Stomach (tissue), 4 donors: ENCODE measurements at regions not wholly inside any gene's neighbourhood (a gene's known extent, or its start where the extent isn't known, plus 50 kb on each side); places are given as distances from the start of the nearest gene placed in this dataset.

Experiments used
- EP300 ChIP-seq: sonication (generic); formaldehyde crosslinking; IDR thresholded peaks from one replicate; pipeline ENCODE4 v1.6.1; 2017; ENCODE audit warnings: antibody characterized with exemption
- POLR2A ChIP-seq, 4 donors: fragments of 450-650 bp; IDR thresholded peaks; one replicate each; pipeline ENCODE4 v1.6.1; 2016; ENCODE audit warnings: antibody characterized with exemption in 4 of 4, control low read depth in 2 of 4, mild to moderate bottlenecking in 1 of 4, moderate library complexity in 1 of 4
- POLR2AphosphoS5 ChIP-seq, 3 donors: sonication (generic); formaldehyde crosslinking; IDR thresholded peaks; one replicate each; pipeline ENCODE4 v1.6.1; 2016; ENCODE audit warnings: antibody characterized with exemption in 3 of 3
- TF ChIP-seq, protein P1 (sequence below), 7 experiments: fragments of 450-650 bp in 4 of 7; fragments of 200-600 bp in 3 of 7; sonication (generic) in 3 of 7; IDR thresholded peaks; one replicate each; pipeline ENCODE4 v1.5.1; 2016 to 2019; ENCODE audit warnings: antibody characterized with exemption in 7 of 7, control low read depth in 2 of 7, mild to moderate bottlenecking in 1 of 7

DNA sequence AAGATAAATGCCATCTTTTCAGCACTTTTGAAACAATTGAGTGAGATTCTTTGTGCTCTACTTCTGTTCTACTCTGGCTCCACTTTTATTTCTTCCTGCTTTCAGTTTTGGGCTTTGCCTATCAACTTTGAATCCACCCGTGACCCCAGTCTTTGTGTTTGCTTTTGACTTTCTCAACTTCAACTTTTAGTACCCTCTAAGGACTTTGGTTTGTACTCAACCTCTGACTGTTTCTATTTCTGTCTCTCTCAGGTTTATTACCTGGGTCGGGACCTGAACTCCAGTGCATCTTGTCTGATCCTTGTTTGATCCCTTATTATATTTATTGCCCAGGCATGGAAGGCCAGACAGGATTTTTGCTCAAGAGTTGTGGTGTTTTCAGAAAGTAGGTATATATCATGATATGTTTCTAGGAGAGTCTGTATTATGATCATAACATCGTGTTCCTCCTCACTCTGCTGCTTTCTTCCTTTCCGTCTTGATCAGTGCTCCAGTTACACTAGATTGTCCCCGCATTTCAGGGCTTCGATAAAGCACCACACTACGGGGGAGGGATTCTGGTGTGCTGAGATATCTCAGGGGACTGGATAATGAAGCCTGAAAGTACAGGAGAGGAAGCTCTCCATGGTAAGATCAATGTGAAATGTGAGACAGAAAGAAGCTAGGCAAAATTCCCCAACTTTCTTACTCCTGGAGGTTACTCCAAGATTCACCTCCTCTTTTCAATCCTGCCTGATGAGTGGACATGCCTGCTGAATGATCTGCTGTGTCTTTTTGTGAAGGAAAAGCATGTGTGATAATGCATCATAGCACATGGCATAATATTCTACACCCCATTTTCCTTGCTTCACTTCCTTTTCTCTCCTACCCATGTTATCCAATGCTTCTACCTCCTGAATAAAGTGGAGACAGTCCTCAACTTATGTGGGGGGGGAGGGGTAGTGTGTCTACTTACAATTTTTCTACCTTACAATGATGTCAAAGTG is 155.5 kb upstream of the GRIN3A start:
- TF ChIP-seq, protein P1, sequence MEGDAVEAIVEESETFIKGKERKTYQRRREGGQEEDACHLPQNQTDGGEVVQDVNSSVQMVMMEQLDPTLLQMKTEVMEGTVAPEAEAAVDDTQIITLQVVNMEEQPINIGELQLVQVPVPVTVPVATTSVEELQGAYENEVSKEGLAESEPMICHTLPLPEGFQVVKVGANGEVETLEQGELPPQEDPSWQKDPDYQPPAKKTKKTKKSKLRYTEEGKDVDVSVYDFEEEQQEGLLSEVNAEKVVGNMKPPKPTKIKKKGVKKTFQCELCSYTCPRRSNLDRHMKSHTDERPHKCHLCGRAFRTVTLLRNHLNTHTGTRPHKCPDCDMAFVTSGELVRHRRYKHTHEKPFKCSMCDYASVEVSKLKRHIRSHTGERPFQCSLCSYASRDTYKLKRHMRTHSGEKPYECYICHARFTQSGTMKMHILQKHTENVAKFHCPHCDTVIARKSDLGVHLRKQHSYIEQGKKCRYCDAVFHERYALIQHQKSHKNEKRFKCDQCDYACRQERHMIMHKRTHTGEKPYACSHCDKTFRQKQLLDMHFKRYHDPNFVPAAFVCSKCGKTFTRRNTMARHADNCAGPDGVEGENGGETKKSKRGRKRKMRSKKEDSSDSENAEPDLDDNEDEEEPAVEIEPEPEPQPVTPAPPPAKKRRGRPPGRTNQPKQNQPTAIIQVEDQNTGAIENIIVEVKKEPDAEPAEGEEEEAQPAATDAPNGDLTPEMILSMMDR (IDR thresholded peaks at IDR 0.05): no peak
- TF ChIP-seq POLR2AphosphoS5 (IDR thresholded peaks at IDR 0.05) (no peak), EP300 (no peak), POLR2A (IDR thresholded peaks at IDR 0.05) (no peak)
